DND-41 (cell line): ENCODE measurements at regions not wholly inside any gene's neighbourhood (a gene's known extent, or its start where the extent isn't known, plus 50 kb on each side); places are given as distances from the start of the nearest gene placed in this dataset.

ENCODE experiments used
- ATAC-seq: fragments of 200-7000 bp; cut with Tn5 transposase; 3 replicates; pipeline ENCODE4 v1.9.1; 2021; ENCODE audit warnings: low read depth; ENCODE audit not compliant: insufficient read depth
- DNase-seq: peaks from one replicate; pipeline ENCODE4 v3.0.0-alpha.2; 2020
- H2AFZ ChIP-seq: 2 replicates; pipeline ENCODE4 v1.6.0; 2012; ENCODE audit warnings: low read depth, low read length
- H3K27ac ChIP-seq: 2 replicates; pipeline ENCODE4 v1.5.1; 2012; ENCODE audit warnings: low read length, inconsistent platforms
- H3K27me3 ChIP-seq: fragments of 200-600 bp; sonication (generic); 2 replicates; pipeline ENCODE4 v1.6.0; 2012; ENCODE audit warnings: low read length, mild to moderate bottlenecking, inconsistent platforms; ENCODE audit not compliant: insufficient read depth, poor library complexity
- H3K36me3 ChIP-seq: 2 replicates; pipeline ENCODE4 v1.5.1; 2012; ENCODE audit warnings: low read length, inconsistent platforms; ENCODE audit not compliant: insufficient read depth
- H3K4me1 ChIP-seq: 2 replicates; pipeline ENCODE4 v1.5.1; 2012; ENCODE audit warnings: mild to moderate bottlenecking, low read length; ENCODE audit not compliant: insufficient read depth
- H3K4me2 ChIP-seq: 2 replicates; pipeline ENCODE4 v1.6.0; 2012; ENCODE audit warnings: mild to moderate bottlenecking, moderate library complexity, low read length, inconsistent platforms; ENCODE audit not compliant: insufficient read depth
- H3K4me3 ChIP-seq, 2 experiments: fragments of 200-600 bp in 1 of 2; shearing (Covaris generic) in 1 of 2; 2 replicates each; pipeline ENCODE4 v1.5.1; 2012 to 2016; ENCODE audit warnings: inconsistent platforms in 2 of 2, low read length in 2 of 2, mild to moderate bottlenecking in 2 of 2, low read depth in 1 of 2, moderate library complexity in 1 of 2
- H3K79me2 ChIP-seq: 2 replicates; pipeline ENCODE4 v1.6.0; 2012; ENCODE audit warnings: low read length, inconsistent platforms; ENCODE audit not compliant: insufficient read depth
- H3K9ac ChIP-seq: 2 replicates; pipeline ENCODE4 v1.6.0; 2012; ENCODE audit warnings: low read depth, mild to moderate bottlenecking, inconsistent platforms, low read length, moderate library complexity
- H3K9me3 ChIP-seq: 2 replicates; pipeline ENCODE4 v1.5.1; 2012; ENCODE audit warnings: low read length, moderate library complexity, mild to moderate bottlenecking, inconsistent platforms; ENCODE audit not compliant: insufficient read depth, severe bottlenecking
- H4K20me1 ChIP-seq: 2 replicates; pipeline ENCODE4 v1.6.0; 2012; ENCODE audit warnings: low read length; ENCODE audit not compliant: insufficient read depth
- CTCF ChIP-seq: IDR thresholded peaks from 2 replicates; pipeline ENCODE4 v1.5.1; 2012; ENCODE audit warnings: borderline replicate concordance, low read length, moderate library complexity, mild to moderate bottlenecking; ENCODE audit not compliant: poor library complexity, severe bottlenecking; ENCODE audit errors: extremely low read depth
- EZH2 ChIP-seq: IDR thresholded peaks from 3 replicates; pipeline ENCODE4 v1.6.1; 2012; ENCODE audit warnings: borderline replicate concordance, low read depth, mild to moderate bottlenecking, moderate library complexity, low read length, inconsistent platforms; ENCODE audit not compliant: severe bottlenecking

DNA sequence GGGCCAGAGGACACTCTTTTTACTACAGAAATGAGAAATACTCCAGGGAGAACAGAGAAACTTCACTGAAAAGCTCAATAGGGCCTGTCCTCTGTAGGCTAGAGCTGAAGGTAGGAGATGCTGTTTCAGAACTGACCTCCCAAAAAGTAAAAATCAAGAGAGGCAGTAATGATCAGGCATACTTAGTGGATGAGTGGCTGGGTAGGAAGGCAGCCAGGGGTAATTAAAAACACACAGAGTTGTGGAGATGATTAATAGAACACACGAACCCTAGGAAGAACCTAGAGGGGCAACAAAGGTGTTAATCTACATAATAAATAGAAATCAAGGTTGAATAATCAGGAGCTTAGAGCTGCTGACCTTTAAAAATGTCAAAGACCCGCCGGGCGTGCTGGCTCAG lies 582.4 kb upstream of the ADGRL3 start:
- no peak for DNase-seq
- TF ChIP-seq CTCF (no peak), EZH2 (no peak)
- H4K20me1 ChIP-seq, result no peaks in the 10 kb centered on the region
- H3K4me3 ChIP-seq, result no peak overlapping the region
- no peak overlapping the region for H3K27ac ChIP-seq
- no peaks in the 10 kb centered on the region for H3K79me2 ChIP-seq
- no peak for ATAC-seq
- H3K4me1 ChIP-seq, result no peaks in the 10 kb centered on the region
- no peaks in the 10 kb centered on the region for H3K9me3 ChIP-seq
- no peaks in the 10 kb centered on the region for H3K36me3 ChIP-seq
- H2AFZ ChIP-seq, result no peak overlapping the region
- H3K4me2 ChIP-seq, result no peak overlapping the region
- H3K9ac ChIP-seq, result no peak overlapping the region
- H3K27me3 ChIP-seq, result no peaks in the 10 kb centered on the region

DNA sequence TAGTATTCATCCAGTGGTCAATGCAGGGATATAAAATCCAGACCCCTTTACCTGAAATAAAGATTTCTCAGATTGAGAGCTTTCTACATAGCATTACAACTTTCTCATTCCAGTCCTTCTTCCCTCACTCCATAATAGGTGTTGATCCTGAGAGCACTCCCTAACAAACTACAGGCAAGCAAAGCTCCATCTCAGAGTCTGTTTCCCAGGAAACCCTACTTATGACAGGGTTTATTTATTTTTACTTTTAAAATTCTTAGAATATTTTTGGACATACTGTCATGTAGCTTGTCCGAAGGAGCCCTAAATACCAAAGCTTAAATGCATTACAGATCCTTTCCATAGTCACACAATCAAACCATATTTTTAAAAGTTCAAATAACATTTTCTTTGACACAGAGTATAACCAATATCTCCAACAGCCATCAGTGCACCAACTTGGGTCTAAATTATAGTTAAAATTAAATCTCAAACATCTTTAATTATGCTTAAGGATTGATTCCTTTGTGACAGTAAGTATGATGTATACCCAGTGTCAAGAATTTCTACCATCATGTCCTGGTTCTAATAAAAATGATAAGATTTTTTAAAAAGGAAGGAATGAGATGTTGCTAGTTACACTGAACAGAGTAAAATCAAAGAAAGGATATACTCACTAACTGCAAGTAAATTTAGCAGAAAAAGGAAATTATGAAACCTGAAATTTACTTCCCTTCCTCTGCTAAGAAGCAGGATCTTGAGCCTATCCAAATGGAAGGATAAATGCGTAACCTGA lies 580.4 kb upstream of the ADGRL3 start:
- H3K27me3 ChIP-seq, result no peaks in the 10 kb centered on the region
- TF ChIP-seq CTCF (no peak), EZH2 (no peak)
- H3K27ac ChIP-seq, result no peak overlapping the region
- no peak overlapping the region for H3K9ac ChIP-seq
- H2AFZ ChIP-seq, result no peak overlapping the region
- H3K4me1 ChIP-seq, result no peaks in the 10 kb centered on the region
- ATAC-seq (no peak), DNase-seq (no peak)
- no peaks in the 10 kb centered on the region for H3K36me3 ChIP-seq
- no peak overlapping the region for H3K4me3 ChIP-seq
- H3K4me2 ChIP-seq, result no peak overlapping the region
- H4K20me1 ChIP-seq, result no peaks in the 10 kb centered on the region
- H3K9me3 ChIP-seq, result no peaks in the 10 kb centered on the region
- no peaks in the 10 kb centered on the region for H3K79me2 ChIP-seq

- Histone ChIP-seq H3K4me2 (no peak overlapping the region), H3K9ac (no peak overlapping the region), H3K4me3 (no peak overlapping the region), H3K36me3 (no peaks in the 10 kb centered on the region), H3K9me3 (peaks cover 5% of the 10 kb centered on the region), H3K4me1 (no peaks in the 10 kb centered on the region), H3K27ac (no peak overlapping the region), H3K79me2 (no peaks in the 10 kb centered on the region), H3K27me3 (no peaks in the 10 kb centered on the region), H2AFZ (no peak overlapping the region), H4K20me1 (no peaks in the 10 kb centered on the region)
- DNase-seq (no peak), ATAC-seq (no peak)
- TF ChIP-seq CTCF (no peak), EZH2 (no peak)
These were observed 562.1 kb upstream of the ADGRL3 start for GRCh38 chr4:60637976-60638375.
